HG02642 (cell line): ENCODE measurements at regions not wholly inside any gene's neighbourhood (a gene's known extent, or its start where the extent isn't known, plus 50 kb on each side); places are given as distances from the start of the nearest gene placed in this dataset.

Experiments used
- ATAC-seq: cut with Tn5 transposase; IDR thresholded peaks from one replicate; pipeline ENCODE4 v1.9.1; 2021; ENCODE audit warnings: mild to moderate bottlenecking; ENCODE audit not compliant: unreplicated experiment, poor library complexity

DNA sequence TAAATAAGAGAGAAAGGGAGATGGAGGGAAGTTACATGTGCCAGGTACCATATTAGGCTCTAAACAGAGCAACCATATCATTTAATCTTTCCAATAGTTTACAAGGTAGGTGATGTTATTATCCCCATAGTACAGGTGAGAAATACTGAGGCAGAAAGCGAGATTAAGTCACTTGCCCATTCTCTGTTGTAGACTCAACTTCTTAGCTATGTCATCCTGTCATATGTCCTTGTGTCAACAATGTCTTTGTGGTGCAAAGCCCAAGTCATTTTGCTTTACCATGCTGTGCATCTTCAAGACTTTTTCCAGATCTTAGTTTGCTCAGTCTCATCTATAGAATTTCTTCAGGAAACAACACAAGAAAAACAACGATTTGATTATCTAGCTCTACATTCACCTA lies 205.0 kb upstream of the E2F8 start:
- no peak for ATAC-seq

DNA sequence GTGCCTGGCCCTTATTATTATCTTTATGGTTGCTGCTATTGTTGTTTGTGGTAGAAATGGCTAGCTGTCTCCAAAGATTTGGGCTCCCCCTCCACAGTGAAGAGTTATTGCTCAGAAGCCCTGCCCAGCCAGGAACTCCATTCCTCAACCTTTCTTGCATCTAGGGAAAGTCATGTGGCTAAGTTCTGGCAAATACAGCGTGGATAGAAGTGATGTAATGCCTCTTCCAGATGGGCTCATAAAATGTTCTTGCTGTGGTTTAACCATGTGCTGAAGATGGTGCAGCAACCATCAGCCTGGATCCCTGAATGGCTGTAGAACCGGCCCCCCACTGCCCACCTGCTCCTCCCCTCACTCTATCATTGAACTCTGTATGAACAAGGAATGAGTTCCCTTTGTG lies 203.5 kb upstream of the E2F8 start:
- ATAC-seq = no peak

DNA sequence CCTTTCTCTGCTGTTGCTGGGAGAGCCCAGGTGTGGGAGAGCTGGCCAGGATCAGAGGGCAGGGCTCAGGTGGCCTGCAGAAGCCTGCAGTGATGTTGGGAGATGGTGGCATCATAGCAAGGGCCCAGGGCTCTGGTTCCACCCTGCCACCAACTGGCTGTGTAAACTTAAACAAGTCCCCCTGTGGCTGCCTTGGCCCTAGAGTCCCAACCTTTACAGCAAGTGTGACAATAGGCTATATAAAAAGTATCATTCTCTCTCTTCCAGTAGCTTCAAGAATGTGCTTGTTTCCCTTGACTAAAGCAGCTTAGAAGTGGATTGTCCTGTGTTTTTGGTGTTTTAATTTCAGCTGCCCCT lies 201.8 kb upstream of the E2F8 start:
- ATAC-seq = no peak

DNA sequence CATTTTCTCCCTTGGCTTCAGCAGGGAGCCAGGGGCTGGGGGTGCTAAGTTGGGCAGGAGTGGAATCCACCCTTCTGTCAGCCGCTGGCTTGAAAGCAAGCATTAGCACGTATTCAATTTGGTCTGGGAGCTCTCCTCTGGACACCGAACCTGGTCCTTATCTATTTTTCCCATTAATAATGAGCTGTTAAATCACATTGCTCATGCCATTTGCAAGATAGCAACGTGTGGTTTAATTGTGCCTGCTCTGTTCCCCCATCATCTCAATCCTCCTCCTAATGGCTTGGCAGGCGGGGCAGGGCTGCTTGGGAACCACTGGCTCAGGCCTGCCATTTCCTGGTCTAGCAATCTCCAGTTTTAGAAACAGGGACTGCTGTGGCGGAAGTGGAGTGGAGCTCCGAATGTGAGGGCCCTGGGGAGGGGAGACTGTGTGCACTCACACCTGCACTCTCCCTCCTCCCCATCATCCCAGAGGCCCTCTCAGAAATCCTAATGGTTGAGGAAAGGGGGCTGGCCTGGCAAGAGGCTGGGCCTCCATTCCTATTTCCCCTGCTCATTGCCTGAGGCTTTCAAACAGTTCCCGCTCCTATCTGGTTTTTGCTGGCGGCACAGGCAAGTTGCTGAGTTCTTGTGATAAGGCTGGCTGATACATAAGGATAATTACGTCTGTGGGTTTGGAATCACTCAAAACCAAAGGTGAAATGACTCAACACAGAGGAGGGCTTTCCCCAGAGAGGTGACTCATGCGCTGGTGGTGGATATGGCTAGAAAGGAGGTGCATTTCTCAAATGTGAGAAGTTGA lies 201.2 kb upstream of the E2F8 start:
- peak; percentile 95 for ATAC-seq

DNA sequence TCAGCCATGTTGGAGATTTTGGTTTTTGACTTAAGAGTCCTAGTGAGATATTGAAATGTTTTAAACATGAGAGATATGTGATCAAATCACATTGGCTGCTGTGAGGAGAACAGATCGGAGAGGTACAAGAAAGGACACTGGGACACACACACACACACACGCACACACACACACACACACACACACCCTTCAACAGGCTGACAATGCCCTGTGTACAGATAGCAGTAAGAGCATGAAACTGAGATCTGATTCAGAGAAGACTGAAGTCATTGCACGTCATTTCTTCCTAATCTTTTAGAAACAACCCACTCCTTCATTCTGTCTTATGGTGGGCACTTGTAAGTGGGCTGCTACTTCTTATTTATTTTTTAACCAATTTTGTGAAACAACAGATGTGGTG lies 200.5 kb upstream of the E2F8 start:
- ATAC-seq = no peak

DNA sequence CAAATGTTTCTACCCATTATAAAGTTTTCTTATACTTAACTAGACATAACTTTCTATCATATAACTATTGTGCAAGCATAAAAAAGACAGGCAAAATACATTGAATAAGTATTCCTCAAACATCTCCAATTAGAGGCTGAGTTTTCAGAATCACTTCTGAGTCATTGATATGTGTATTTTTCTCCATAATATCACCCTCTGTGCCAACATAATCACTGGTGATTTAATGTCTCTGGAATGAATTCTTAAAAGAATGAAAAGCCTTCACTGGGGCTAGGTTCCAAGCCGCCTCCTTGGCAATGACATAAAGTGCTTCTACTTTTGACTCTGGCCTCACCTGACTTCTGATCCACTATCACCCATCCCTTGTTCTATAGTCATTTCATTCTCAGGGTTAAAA lies 197.0 kb upstream of the E2F8 start:
- ATAC-seq = no peak

DNA sequence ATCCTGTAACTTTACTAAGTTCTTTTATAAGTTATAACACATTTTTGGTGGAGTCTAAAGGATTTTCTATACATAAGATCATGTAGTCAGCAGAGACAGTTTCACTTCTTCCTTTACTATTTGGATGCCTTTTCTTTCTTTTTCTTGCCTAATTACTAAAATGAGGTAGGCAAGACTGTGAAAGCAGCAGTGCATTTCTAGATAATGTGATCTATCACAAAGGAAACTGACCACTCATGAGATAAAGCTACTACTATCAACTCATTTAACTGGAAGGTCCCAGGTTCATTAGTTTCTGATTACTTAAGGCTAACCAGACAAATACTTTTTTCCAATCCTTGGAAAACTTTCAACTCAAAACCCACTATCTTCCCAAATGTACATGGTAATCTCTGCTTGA lies 196.2 kb upstream of the E2F8 start:
- no peak for ATAC-seq

DNA sequence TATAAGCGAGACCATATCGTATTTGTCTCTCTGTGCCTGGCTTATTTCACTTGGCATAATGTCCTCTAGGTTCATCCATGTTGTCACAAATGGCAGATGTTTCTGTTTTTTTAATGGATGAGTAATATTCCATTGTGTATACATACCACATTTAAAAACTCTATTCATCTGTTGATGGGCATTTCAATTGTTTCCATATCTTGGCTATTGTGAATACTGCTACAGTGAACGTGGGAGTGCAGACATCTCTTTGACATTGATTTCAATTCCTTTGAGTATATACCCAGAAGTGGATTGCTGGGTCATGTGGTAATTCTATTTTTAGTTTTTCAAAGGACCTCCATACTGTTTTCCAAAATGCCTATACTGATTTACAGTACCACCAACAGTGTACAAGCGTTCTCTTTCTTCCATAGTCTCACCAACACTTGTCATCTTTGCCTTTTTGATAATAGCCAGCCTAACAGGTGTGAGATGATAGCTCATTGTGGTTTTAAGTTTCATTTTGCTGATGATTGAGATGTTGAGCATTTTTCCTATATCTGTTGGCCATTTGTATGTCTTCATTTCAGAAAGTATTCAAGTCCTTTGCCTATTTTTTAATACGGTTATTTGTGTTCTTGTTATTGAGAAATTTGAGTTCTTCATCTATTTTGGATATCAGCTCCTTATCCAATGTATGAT lies 194.7 kb upstream of the E2F8 start:
- ATAC-seq = no peak

DNA sequence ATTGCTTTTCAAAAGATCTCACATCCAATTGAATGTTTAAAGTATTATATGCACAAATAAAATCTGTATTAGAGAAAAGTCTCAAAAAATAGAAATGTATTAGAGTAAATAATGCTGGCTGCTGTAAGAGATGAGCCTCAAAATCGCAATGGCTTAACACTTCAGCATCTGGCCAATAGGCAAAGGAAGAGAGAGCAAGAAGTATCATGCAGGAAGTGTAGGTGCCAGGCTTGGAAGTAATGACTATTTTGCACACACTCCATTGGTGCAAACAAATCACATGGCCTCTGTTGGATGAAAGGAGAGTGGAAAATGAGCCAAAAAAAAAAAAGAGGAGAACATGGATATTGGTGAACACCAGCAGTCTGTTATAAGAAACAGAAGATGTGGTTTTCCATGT lies 193.0 kb upstream of the E2F8 start:
- ATAC-seq = no peak

DNA sequence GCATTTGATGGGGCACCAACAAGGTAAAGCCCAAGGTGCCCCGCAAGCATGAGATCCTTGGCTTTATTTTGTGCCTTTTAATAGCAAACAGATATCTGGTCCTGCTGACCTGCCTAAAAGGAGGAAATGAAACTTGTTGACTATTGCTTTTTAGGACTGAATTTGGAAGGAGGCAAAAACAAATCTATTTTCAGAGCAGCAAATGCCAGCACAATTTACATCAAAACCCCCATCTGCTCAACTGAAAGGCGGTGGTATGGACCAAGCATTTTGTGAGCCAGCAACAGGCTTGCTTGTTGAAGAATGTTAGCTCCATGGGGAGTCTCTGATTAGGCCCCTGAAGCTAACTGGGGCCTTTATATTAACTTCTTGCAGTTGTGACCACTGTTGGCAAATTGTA lies 192.6 kb upstream of the E2F8 start:
- peak; percentile 57 for ATAC-seq

DNA sequence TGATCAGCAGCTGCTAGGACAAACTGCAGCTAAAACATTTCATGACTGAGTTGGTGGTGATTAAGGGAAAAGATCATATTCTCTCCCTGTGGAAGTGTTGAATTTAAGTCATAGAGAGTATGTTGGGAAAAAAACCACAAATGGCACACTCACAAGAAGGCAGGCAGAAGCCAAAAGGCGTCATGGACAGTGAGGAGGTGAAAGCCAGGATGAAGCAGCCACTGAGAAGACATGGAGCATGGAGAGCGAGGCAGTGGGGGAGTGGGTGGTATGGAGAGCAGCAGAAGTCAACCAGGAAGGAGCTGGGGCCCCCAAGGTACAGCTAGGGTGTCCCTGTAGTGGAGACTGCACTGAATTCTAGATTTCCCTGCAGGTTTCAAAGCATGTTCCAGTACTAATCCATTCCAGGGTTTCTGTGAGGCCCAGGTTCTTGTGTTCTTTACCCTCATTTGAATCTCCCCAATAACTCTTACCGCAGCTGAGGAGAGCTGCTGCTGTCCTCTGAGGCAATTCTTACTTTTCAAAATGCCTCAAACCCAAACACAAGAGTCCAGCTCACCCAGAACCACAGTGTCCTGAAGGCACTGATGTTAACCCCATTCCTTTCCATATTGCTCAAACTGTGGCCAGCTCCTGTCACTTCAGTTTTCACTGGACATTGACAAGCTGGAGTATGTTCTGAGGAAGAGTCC lies 191.8 kb upstream of the E2F8 start:
- ATAC-seq = peak; percentile 70

DNA sequence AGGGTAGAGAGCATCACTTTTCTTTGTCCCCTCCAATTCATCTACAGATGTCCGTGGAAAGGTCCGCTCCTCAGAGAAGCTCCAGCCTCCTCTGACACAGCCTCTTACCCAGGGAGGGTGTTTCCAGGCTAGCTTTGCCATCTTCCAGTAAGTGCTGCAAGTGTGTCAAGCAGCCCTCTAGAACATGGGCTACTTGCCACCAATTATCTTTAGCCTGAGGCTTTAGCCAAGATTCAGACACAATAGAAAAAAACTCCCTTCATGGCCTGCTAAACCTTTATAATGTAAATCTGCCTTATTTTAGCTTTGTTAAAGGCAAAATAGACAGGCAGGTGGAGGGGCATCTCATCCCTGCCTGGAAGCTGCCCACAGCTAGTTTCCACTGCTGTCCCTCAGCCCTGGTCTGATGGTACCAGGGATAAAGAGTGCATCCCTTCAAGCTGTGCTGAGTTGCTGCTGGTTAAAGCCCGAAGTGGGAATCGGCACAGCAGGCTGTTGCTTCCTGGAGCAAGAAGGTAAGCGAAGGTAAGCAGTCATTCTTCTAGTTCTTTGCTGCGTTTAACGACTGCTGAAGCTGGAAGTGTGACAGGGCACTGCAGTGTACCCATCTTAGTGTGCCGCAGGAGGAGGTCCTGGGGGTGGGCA lies 190.1 kb upstream of the E2F8 start:
- no peak for ATAC-seq

DNA sequence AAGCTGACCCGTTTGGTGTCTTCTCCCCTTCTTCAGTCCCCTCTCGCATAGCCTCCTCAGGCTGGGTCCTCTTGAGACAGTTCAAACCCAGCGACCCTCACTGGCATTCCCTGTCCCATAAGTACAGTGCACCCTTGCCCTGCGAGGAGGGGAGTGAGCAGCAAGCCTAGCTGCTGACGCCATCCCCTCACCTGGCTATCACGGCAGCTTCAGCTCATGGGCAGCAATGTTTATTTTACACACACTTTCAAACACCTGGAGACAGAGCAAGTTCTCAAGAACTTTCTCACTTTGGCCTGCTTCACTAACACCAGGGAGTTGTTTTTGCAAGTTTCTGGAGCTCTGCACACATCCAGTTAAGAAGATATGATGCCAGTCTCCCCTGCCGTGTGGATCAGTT lies 189.6 kb upstream of the E2F8 start:
- ATAC-seq = no peak

DNA sequence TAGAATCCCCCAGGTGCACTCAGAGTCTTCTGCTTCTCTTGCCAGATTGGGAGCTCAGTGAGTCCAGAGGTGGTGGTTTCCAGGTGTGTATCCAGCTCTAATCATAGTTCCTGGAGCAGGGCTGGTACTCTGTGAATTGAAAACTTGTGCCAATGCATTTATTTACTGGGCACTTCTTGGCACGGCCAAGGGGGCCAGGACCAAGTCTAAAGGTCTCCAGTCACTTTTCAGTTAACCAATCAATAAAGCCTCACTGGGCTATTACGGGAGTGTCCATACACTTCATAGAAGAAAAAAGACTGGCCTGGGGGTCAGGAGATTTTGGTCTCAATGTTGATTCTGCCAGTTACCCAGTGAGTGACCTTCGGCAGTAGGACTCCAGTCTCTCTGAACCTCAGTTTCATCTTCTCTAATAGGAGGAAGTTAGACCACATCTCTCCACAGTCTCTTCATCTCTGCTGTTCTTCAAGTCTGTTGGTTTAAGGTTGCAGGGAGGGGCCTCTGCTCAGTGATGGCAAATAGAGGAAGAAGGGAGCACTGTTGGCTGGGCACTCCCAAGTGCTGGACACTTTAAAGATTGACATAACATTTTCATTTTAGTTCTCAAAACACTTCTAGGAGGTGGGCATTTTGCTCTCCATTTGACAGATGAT lies 188.5 kb upstream of the E2F8 start:
- ATAC-seq = no peak

DNA sequence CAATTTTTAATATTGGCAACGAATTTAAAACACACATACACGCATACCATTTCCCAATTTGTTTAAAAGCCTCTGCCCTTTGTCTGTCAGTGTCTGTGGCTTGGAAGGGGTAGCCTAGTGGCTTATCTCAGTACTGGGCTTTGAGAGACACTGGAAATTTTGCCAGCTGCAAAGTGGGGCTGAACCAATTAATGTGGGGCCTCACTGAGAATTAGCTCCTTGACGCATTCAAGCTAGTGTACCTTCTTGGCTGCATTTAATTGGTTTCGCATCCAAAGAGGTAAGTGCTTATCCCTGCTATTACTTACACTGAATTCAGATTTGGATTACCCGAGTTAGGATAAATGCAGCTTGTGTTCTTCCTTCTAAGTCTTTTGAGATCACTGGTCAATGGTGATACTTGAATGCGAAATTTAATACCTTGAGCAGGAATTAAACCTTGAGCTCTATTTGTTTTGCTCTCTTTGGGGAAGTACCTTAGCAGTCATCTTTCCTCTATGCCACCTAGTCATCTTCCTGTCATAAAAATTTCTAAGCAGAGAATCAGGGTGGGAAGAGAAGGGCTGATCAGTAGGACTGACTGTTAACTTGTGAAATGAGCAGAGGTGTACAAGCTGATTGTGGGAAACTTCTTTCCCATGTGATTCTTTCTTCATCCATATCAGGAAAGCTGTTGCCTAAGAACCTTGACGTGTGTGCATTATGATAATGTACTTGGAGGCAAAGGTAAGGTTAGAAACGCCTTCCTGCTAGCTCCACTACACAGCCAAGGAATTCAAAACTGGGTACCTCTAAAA lies 187.7 kb upstream of the E2F8 start:
- no peak for ATAC-seq

DNA sequence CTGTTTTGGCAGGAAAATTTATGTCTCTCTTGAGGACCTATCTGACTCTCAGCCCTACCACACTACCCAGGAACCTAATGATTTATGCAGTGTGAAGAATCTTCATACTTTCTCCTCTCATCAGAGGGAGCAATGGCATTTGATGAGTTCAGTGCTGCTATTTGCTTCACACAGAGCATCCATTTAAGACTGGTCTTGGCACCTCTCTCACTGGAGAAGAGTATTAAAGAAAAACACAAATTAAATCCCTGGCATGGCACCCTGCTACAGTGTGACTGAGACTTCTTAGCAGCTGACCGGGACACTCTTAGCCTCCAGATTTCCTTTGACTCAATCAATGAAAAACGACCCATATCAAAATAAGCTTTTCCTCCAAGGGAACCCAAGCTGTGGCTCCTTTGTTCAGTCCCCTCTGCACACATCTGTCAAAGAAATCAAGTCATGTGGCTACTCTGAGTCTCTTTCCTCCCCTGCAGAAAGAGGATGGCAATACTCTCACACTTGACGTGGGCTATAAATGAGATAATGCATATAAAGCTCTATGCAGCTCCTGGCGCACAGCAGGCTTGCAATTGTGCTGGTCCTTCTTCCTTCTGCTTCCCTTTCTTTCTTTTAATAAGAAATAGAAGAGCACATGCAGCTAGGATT lies 186.1 kb upstream of the E2F8 start:
- no peak for ATAC-seq

DNA sequence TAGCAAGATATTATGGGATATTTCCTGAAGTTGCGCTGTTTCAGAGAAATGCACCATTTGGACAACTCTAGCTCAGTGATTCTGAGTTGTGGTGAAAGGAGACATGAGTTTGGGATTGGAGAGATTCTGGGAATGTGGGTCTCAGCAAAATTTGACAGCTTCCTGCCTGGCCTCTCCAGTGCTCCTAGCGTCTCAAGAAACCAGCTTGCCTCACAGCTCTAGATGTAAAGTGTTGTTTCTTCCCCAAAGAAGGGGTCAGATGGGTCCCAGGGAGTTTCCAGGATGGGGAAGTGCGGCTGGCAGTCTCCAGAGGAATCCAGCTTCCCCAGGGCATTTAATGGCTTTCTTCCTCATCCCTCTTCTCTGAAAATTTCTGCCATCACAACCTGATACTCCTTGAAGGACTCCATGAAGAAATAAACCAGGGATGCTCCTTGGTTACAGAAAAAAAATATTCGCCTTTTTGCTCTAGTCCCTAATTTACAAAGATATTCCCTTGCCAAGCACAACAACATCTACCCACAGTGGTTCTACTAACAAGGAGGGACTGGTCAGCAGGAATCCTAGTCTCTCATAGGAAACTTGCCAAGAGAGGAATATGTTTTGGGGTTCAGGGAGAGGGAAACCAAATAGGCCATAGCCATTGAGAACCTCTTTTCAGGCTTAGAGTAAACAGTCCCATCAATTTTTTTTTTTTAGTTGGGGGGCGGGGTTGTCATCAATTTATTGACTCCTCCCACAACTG lies 185.4 kb upstream of the E2F8 start:
- no peak for ATAC-seq

DNA sequence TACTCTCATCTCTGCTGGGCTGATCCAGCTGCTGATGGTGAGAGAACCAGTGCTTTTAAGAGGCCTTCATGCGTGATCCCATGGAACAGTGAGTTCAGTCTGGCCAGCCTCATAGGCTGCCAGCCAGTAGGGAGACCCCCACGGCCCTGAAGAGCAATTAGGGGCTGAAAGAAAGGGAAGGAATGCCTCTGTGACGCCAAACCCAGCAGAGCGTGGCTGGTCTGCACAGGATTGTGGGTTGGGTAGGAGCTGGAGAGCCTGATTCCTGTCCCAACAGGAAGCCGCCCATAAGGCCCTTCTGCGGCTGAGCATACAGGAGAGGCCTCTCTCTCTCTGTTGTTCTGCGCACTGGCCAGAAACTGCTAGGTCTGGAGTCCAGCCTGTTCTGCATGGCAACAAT lies 181.5 kb upstream of the E2F8 start:
- ATAC-seq = no peak
